Activated B cell treated with CpG ODN at 0.5 μM for 24 hours (primary cell): ENCODE measurements at regions not wholly inside any gene's neighbourhood (a gene's known extent, or its start where the extent isn't known, plus 50 kb on each side); places are given as distances from the start of the nearest gene placed in this dataset.

Source experiments
- ATAC-seq: fragments of 200-7000 bp; cut with Tn5 transposase; one replicate; pipeline ENCODE4 v1.10.0; 2021; ENCODE audit warnings: low read depth, mild to moderate bottlenecking, moderate library complexity
- CTCF ChIA-PET: fragments of 350-600 bp; sonication (Branson Sonifier 250); formaldehyde crosslinking; loops from one replicate; lab custom pipeline; 2021; ENCODE audit warnings: antibody characterized with exemption; lab: Charles Lee
- POLR2A ChIA-PET: fragments of 350-600 bp; sonication (Branson Sonifier 250); formaldehyde crosslinking; loops from one replicate; lab custom pipeline; 2021; ENCODE audit warnings: antibody characterized with exemption; lab: Charles Lee
- DNase-seq: peaks from one replicate; pipeline ENCODE4 v3.0.0; 2022
- H3K27ac Mint-ChIP-seq: one replicate; pipeline ENCODE4 v1.8.0; 2020; ENCODE audit warnings: mixed read lengths
- H3K27me3 Mint-ChIP-seq: one replicate; pipeline ENCODE4 v1.8.0; 2021; ENCODE audit warnings: mixed read lengths
- H3K36me3 Mint-ChIP-seq: one replicate; pipeline ENCODE4 v1.8.0; 2021; ENCODE audit warnings: low read depth, mixed read lengths
- H3K4me1 Mint-ChIP-seq: one replicate; pipeline ENCODE4 v1.8.0; 2021; ENCODE audit warnings: mixed read lengths
- H3K4me3 Mint-ChIP-seq: one replicate; pipeline ENCODE4 v1.8.0; 2020; ENCODE audit warnings: mild to moderate bottlenecking, mixed read lengths
- H3K9me3 Mint-ChIP-seq: one replicate; pipeline ENCODE4 v1.8.0; 2020; ENCODE audit warnings: mixed read lengths
- intact Hi-C: fragments of 100-400 bp; cut with micrococcal nuclease; formaldehyde crosslinking; loops from one replicate; pipeline ENCODE4 v1.15.1; 2024
- TF ChIP-seq, protein P1 (sequence below): fragments of 200-600 bp; IDR thresholded peaks from one replicate; pipeline ENCODE4 v1.8.0; 2022; ENCODE audit warnings: antibody characterized with exemption, mild to moderate bottlenecking

DNA sequence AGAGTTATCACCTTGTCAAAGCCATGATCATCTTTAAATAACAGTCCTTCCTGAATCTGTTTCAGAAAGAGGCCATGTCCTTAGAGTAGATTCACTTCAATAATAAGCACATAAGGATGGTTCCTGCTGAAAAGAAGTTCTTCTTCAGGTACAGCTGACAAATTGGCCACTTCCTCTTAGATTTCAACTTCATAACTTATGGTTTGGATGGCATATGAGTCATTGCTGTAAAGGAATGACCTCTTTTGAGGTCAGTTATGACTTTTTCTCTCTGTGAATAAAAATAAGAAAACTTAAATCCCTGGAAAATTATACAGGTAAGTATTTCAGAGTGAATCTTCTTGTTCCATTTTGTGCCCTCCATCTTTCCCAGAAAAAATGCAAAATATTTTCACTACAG, 555.3 kb upstream of the ZNF462 start:
- no peaks in the 10 kb centered on the region for H3K36me3 Mint-ChIP-seq

DNA sequence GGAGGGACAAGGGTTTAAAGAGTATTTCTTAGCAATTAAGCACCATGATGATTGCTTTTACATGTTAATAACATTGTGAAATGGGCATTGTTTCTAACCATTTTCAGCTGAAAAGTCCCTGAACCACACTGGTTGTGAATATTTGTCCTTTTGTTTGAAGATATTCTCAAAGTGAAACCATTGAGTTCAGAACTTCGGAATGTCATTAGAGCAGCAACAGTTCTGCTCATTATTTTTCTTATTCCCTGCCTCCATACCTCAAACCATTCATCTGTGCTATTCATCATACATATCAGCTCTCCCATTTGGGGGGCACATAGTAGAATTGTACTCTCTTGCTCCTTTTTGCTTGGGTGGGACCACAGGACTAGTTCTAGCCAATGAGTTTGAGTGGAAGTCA, 553.0 kb upstream of the ZNF462 start:
- H3K36me3 Mint-ChIP-seq = no peaks in the 10 kb centered on the region
- no peak overlapping the region for H3K4me3 Mint-ChIP-seq
- TF ChIP-seq, protein P1, sequence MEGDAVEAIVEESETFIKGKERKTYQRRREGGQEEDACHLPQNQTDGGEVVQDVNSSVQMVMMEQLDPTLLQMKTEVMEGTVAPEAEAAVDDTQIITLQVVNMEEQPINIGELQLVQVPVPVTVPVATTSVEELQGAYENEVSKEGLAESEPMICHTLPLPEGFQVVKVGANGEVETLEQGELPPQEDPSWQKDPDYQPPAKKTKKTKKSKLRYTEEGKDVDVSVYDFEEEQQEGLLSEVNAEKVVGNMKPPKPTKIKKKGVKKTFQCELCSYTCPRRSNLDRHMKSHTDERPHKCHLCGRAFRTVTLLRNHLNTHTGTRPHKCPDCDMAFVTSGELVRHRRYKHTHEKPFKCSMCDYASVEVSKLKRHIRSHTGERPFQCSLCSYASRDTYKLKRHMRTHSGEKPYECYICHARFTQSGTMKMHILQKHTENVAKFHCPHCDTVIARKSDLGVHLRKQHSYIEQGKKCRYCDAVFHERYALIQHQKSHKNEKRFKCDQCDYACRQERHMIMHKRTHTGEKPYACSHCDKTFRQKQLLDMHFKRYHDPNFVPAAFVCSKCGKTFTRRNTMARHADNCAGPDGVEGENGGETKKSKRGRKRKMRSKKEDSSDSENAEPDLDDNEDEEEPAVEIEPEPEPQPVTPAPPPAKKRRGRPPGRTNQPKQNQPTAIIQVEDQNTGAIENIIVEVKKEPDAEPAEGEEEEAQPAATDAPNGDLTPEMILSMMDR = no peak
- H3K27ac Mint-ChIP-seq = no peak overlapping the region
- H3K9me3 Mint-ChIP-seq = no peaks in the 10 kb centered on the region
- no peak for DNase-seq
- POLR2A ChIA-PET = no interaction called here
- H3K27me3 Mint-ChIP-seq = no peaks in the 10 kb centered on the region
- CTCF ChIA-PET = no interaction called here
- no peaks in the 10 kb centered on the region for H3K4me1 Mint-ChIP-seq
- intact Hi-C loops = no loop called here
- no peak for ATAC-seq

More for the DNA sequence above, 555.3 kb upstream of the ZNF462 start:
- no peak for DNase-seq
- no peaks in the 10 kb centered on the region for H3K9me3 Mint-ChIP-seq
- CTCF ChIA-PET = no interaction called here
- no peak overlapping the region for H3K27ac Mint-ChIP-seq
- TF ChIP-seq, protein P1 = no peak
- no peaks in the 10 kb centered on the region for H3K4me1 Mint-ChIP-seq
- H3K27me3 Mint-ChIP-seq = no peaks in the 10 kb centered on the region
- intact Hi-C loops = no loop called here
- POLR2A ChIA-PET = no interaction called here
- no peak for ATAC-seq
- H3K4me3 Mint-ChIP-seq = no peak overlapping the region

DNA sequence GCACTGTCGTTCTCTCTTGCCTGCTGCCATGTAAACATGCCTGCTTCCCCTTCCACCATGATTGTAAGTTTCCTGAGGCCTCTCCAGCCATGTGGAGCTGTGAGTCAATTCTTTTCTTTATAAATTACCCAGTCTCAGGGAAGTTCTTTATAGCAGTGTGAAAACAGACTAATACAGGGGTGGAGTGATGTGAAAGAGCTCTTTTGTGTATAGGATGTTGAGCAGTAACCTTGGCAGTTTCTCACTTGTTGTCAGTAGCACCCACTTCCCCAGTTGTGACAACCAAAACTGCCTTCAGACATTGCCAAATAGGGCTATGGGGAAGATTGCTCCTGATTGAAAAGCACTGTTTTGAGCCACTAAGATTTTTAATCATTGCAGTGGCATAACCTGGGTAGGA, 552.2 kb upstream of the ZNF462 start:
- DNase-seq = no peak
- Mint-ChIP-seq H3K9me3 (no peaks in the 10 kb centered on the region), H3K36me3 (no peaks in the 10 kb centered on the region), H3K27ac (no peak overlapping the region), H3K27me3 (no peaks in the 10 kb centered on the region), H3K4me1 (no peaks in the 10 kb centered on the region), H3K4me3 (no peak overlapping the region)
- ChIA-PET CTCF (no interaction called here), POLR2A (no interaction called here)
- no peak for ATAC-seq
- TF ChIP-seq, protein P1 = no peak
- intact Hi-C loops = no loop called here

DNA sequence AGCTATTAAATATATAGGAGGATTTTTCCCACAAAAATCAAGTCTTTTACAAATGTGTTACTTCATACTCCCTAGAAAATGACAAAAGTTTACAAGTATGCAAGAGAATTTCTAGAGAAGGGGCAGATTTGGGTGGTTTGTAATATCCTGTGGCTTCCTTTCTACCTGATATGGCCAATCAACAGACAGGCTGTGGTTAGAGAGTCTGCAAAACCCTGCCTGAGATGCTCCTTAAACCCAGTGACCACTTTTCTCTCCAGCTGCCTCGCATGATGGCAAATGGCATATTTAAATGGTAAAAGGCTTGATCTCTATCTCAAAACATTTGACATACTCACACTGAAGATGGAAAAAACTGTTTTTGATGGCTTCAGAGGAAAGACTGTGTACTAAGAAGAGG, 550.1 kb upstream of the ZNF462 start:
- Mint-ChIP-seq H3K4me1 (no peaks in the 10 kb centered on the region), H3K9me3 (no peaks in the 10 kb centered on the region), H3K27me3 (no peaks in the 10 kb centered on the region), H3K27ac (no peak overlapping the region), H3K36me3 (no peaks in the 10 kb centered on the region), H3K4me3 (no peak overlapping the region)
- no peak for DNase-seq
- TF ChIP-seq, protein P1 = no peak
- ATAC-seq = no peak
- ChIA-PET CTCF (no interaction called here), POLR2A (no interaction called here)
- intact Hi-C loops = no loop called here

DNA sequence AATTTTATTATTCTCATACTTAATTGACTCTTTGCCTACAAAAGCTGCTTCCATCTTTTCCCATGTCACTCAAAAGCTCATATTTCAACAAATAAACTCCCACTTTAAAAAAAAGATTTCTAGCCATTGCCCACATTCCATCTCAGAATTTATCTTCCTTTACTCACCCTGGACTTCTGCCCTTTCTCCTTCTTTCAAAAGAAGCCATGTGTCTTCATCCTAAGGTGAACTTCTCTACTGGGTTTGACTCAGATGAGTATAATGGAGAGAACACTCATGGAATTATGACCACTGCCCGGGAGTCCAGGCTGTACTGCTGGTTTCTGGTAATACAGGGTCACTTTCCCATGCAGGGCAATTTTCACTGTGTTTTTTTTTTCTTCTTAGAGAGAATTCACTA, 548.5 kb upstream of the ZNF462 start:
- no peaks in the 10 kb centered on the region for H3K4me1 Mint-ChIP-seq
- no peak for ATAC-seq
- POLR2A ChIA-PET = no interaction called here

More for the DNA sequence above, 548.5 kb upstream of the ZNF462 start:
- Mint-ChIP-seq H3K4me3 (no peak overlapping the region), H3K36me3 (no peaks in the 10 kb centered on the region), H3K27me3 (no peaks in the 10 kb centered on the region), H3K27ac (no peak overlapping the region), H3K9me3 (no peaks in the 10 kb centered on the region)
- DNase-seq = no peak
- CTCF ChIA-PET = no interaction called here
- intact Hi-C loops = no loop called here
- TF ChIP-seq, protein P1 = no peak
